ENCODE measurements at regions not wholly inside any gene's neighbourhood (a gene's known extent, or its start where the extent isn't known, plus 50 kb on each side); places are given as distances from the start of the nearest gene placed in this dataset.

DNA sequence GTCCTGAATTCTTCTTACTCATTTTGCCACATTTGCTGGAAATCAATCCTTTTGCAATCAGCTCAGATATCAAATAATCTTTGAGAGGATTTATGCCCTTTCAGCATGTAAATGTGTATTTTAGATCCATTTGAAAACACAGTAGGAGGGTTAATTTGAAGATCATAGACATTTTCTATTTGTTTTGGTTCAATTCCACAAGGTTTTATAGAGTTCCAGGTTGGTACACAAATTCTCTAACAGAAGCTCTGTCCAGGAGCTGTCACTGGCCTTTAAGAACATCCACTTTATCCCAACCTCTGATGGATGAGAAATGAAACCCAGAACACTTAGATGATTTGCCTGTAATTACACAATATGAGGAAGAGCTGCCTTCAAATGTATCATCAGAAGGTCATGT lies 157.3 kb upstream of the CHAC2 start:
- DNase-seq (ENCODE audit: low read depth in 1 of 2, low spot score in 1 of 2): no peak
- ChIA-PET POLR2A (no interaction called here), CTCF (interaction anchor here (0.6 to 1.3 kb wide), 2 partner anchors 12 to 61 kb away, joined by 3 read pairs; no protein-coding TSS in a partner anchor)
- no peak for ATAC-seq
- Histone ChIP-seq H3K4me2 (no peak overlapping the region), H3K27ac (no peak overlapping the region), H3K9me3 (no peaks in the 10 kb centered on the region), H3K4me1 (no peaks in the 10 kb centered on the region), H3K4me3 (no peak overlapping the region)
- no peak for FAIRE-seq
- TF ChIP-seq ZSCAN20 (CRISPR knock-in tag; IDR thresholded peaks at IDR 0.05) (no peak), KDM5A (IDR thresholded peaks at IDR 0.05) (no peak), MYC (IDR thresholded peaks at IDR 0.05; ENCODE audit: borderline replicate concordance, low read length) (no peak), PBX3 (IDR thresholded peaks at IDR 0.05) (no peak), TFCP2L1 (CRISPR knock-in tag; IDR thresholded peaks at IDR 0.05) (no peak), SREBF2 (IDR thresholded peaks at IDR 0.05) (no peak), KDM1A (IDR thresholded peaks at IDR 0.05; ENCODE audit: low read depth) (no peak), POLR2AphosphoS2 (conservative IDR thresholded peaks at IDR 0.05; ENCODE audit: low read length) (no peak), CTCF (IDR thresholded peaks at IDR 0.05) (no peak), RNF2 (IDR thresholded peaks at IDR 0.05; ENCODE audit: borderline replicate concordance, low read depth) (no peak), TP53 (CRISPR knock-in tag; IDR thresholded peaks at IDR 0.05) (no peak), HEYL (CRISPR knock-in tag; IDR thresholded peaks at IDR 0.05) (no peak), ZC3H11A (IDR thresholded peaks at IDR 0.05) (no peak)
- TF ChIP-seq, protein P1, sequence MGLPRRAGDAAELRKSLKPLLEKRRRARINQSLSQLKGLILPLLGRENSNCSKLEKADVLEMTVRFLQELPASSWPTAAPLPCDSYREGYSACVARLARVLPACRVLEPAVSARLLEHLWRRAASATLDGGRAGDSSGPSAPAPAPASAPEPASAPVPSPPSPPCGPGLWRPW (IDR thresholded peaks at IDR 0.05): no peak
- TF ChIP-seq, protein P2, sequence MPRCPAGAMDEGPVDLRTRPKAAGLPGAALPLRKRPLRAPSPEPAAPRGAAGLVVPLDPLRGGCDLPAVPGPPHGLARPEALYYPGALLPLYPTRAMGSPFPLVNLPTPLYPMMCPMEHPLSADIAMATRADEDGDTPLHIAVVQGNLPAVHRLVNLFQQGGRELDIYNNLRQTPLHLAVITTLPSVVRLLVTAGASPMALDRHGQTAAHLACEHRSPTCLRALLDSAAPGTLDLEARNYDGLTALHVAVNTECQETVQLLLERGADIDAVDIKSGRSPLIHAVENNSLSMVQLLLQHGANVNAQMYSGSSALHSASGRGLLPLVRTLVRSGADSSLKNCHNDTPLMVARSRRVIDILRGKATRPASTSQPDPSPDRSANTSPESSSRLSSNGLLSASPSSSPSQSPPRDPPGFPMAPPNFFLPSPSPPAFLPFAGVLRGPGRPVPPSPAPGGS (IDR thresholded peaks at IDR 0.05): no peak

- no peak for FAIRE-seq
- no peaks in the 10 kb centered on the region for H3K9me3 ChIP-seq
- POLR2A ChIA-PET: no interaction called here
- 79% methylated on average over 6 of the region's 6 CpGs for WGBS (ENCODE audit: missing lambda C conversion rate)
- CTCF ChIA-PET: interaction anchor here (1.3 kb wide), 1 partner anchor 11 kb away, joined by 3 read pairs; no protein-coding TSS in a partner anchor
- no peak overlapping the region for H3K4me3 ChIP-seq
- no peak for ATAC-seq
- no peak overlapping the region for H3K4me2 ChIP-seq
- TF ChIP-seq ZSCAN20 (CRISPR knock-in tag; IDR thresholded peaks at IDR 0.05): no peak
- TF ChIP-seq ESRRA (IDR thresholded peaks at IDR 0.05; ENCODE audit: borderline replicate concordance, low read length): no peak
- no peak for TF ChIP-seq CTCF (IDR thresholded peaks at IDR 0.05)
- TF ChIP-seq CHD4 (IDR thresholded peaks at IDR 0.05; ENCODE audit: borderline replicate concordance): no peak
- no peak for TF ChIP-seq FOSL2 (IDR thresholded peaks at IDR 0.05)
- no peak for TF ChIP-seq FOSL2 (CRISPR knock-in tag; IDR thresholded peaks at IDR 0.05)
- TF ChIP-seq HOXA7 (CRISPR knock-in tag; IDR thresholded peaks at IDR 0.05): no peak
- no peak for TF ChIP-seq KDM1A (IDR thresholded peaks at IDR 0.05; ENCODE audit: low read depth)
- TF ChIP-seq HOXB13 (CRISPR knock-in tag; IDR thresholded peaks at IDR 0.05; ENCODE audit: low read depth): no peak
- TF ChIP-seq, protein P2 (IDR thresholded peaks at IDR 0.05): no peak
- no peak for TF ChIP-seq NR3C1 (IDR thresholded peaks at IDR 0.05)
- TF ChIP-seq, protein P3, sequence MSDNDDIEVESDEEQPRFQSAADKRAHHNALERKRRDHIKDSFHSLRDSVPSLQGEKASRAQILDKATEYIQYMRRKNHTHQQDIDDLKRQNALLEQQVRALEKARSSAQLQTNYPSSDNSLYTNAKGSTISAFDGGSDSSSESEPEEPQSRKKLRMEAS (IDR thresholded peaks at IDR 0.05): no peak
- TF ChIP-seq HMGXB4 (CRISPR knock-in tag; IDR thresholded peaks at IDR 0.05; ENCODE audit: borderline replicate concordance): no peak
- no peak for TF ChIP-seq JUNB (IDR thresholded peaks at IDR 0.05)
- TF ChIP-seq CEBPB (IDR thresholded peaks at IDR 0.05): no peak
- no peak for TF ChIP-seq ZC3H11A (IDR thresholded peaks at IDR 0.05)
- no peaks in the 10 kb centered on the region for H3K4me1 ChIP-seq
- H3K27ac ChIP-seq: no peak overlapping the region
- DNase-seq (ENCODE audit: low read depth in 1 of 2, low spot score in 1 of 2): no peak
These were observed 158.1 kb upstream of the CHAC2 start for GRCh38 chr2:53609551-53609950.

All from A549 (cell line).